ENCODE measurements at regions not wholly inside any gene's neighbourhood (a gene's known extent, or its start where the extent isn't known, plus 50 kb on each side); places are given as distances from the start of the nearest gene placed in this dataset.
A peak's percentile ranks its signal among the peaks of the same experiment; 100 is the strongest.

GRCh38 chr17:27376637-27377547, 79.4 kb upstream of the KSR1 start:
- no peak for TF ChIP-seq CTCF (IDR thresholded peaks at IDR 0.05)
- DNase-seq (ENCODE audit: low spot score), result no peak
- H3K4me3 ChIP-seq, result no peak overlapping the region
- H3K27ac ChIP-seq, result no peak overlapping the region

GRCh38 chr17:27378482-27379175, 77.6 kb upstream of the KSR1 start:
- Histone ChIP-seq H3K27ac (no peak overlapping the region), H3K4me3 (no peak overlapping the region)
- DNase-seq (ENCODE audit: low spot score), result no peak
- TF ChIP-seq CTCF (IDR thresholded peaks at IDR 0.05), result no peak

GRCh38 chr17:27379888-27380533, 76.2 kb upstream of the KSR1 start:
- no peak for TF ChIP-seq CTCF (IDR thresholded peaks at IDR 0.05)
- H3K4me3 ChIP-seq, result peak overlapping the region; percentile 70
- H3K27ac ChIP-seq, result peak overlapping the region; percentile 58 to 86
- peak; percentile 83 for DNase-seq (ENCODE audit: low spot score)

GRCh38 chr17:27380551-27380950, 75.7 kb upstream of the KSR1 start:
- Histone ChIP-seq H3K27ac (peak overlapping the region; percentile 58 to 86), H3K4me3 (peak overlapping the region; percentile 70)
- no peak for TF ChIP-seq CTCF (IDR thresholded peaks at IDR 0.05)
- DNase-seq (ENCODE audit: low spot score), result no peak

GRCh38 chr17:27381007-27381501, 75.2 kb upstream of the KSR1 start:
- peak; percentile 42 for TF ChIP-seq CTCF (IDR thresholded peaks at IDR 0.05)
- H3K4me3 ChIP-seq, result peak overlapping the region; percentile 70
- no peak for DNase-seq (ENCODE audit: low spot score)
- peak overlapping the region in 1 of 2 donors; percentile 86 for H3K27ac ChIP-seq

GRCh38 chr17:27382025-27382424, 74.2 kb upstream of the KSR1 start:
- Histone ChIP-seq H3K27ac (no peak overlapping the region), H3K4me3 (no peak overlapping the region)
- no peak for TF ChIP-seq CTCF (IDR thresholded peaks at IDR 0.05)
- no peak for DNase-seq (ENCODE audit: low spot score)

Data from coronary artery (tissue), 2 donors.